Neuronal stem cell (in vitro differentiated cells): ENCODE measurements at regions not wholly inside any gene's neighbourhood (a gene's known extent, or its start where the extent isn't known, plus 50 kb on each side); places are given as distances from the start of the nearest gene placed in this dataset.

Experiments used
- DNase-seq: peaks from one replicate; pipeline ENCODE4 v3.0.0-alpha.2; 2013; ENCODE audit warnings: low spot score
- H2AFZ ChIP-seq: one replicate; pipeline ENCODE4 v1.6.1; 2013; ENCODE audit warnings: mild to moderate bottlenecking, low read length, inconsistent platforms
- H2AK5ac ChIP-seq: 2 replicates; pipeline ENCODE4 v1.6.1; 2013; ENCODE audit warnings: low read depth, mild to moderate bottlenecking, inconsistent platforms, low read length, moderate library complexity, mixed read lengths
- H2BK120ac ChIP-seq: 2 replicates; pipeline ENCODE4 v1.6.1; 2013; ENCODE audit warnings: low read depth, mild to moderate bottlenecking, inconsistent platforms, low read length, moderate library complexity, mixed read lengths
- H2BK12ac ChIP-seq: one replicate; pipeline ENCODE4 v1.6.1; 2013; ENCODE audit warnings: low read length, inconsistent platforms
- H2BK15ac ChIP-seq: 2 replicates; pipeline ENCODE4 v1.6.1; 2013; ENCODE audit warnings: mild to moderate bottlenecking, low read length, inconsistent platforms, mixed read lengths
- H2BK5ac ChIP-seq: one replicate; pipeline ENCODE4 v1.6.1; 2013; ENCODE audit warnings: inconsistent platforms, mild to moderate bottlenecking, low read length, moderate library complexity
- H3K14ac ChIP-seq: one replicate; pipeline ENCODE4 v1.6.1; 2013; ENCODE audit warnings: low read length, inconsistent platforms
- H3K18ac ChIP-seq: 2 replicates; pipeline ENCODE4 v1.6.1; 2013; ENCODE audit warnings: low read length, inconsistent platforms
- H3K23ac ChIP-seq: 2 replicates; pipeline ENCODE4 v1.6.1; 2013; ENCODE audit warnings: low read depth, mild to moderate bottlenecking, mixed read lengths, low read length, inconsistent platforms; ENCODE audit not compliant: poor library complexity
- H3K27ac ChIP-seq: replicated peaks from 3 replicates; pipeline ENCODE4 v1.5.1; 2013; ENCODE audit warnings: low read length, inconsistent platforms
- H3K27me3 ChIP-seq, 3 experiments: 2 replicates each; pipeline ENCODE4 v1.6.1; 2013; ENCODE audit warnings: low read length in 3 of 3, mild to moderate bottlenecking in 2 of 3, inconsistent platforms in 1 of 3, low read depth in 1 of 3, mixed read lengths in 1 of 3, moderate library complexity in 1 of 3; ENCODE audit not compliant: control insufficient read depth in 3 of 3, insufficient read depth in 3 of 3
- H3K36me3 ChIP-seq, 2 donors: replicated peaks in 1 of 2; 2 replicates each; pipeline ENCODE4 v1.6.1; 2013; ENCODE audit warnings: low read length in 2 of 2; ENCODE audit not compliant: control insufficient read depth in 2 of 2, insufficient read depth in 2 of 2
- H3K4ac ChIP-seq: 2 replicates; pipeline ENCODE4 v1.6.1; 2013; ENCODE audit warnings: inconsistent platforms, mild to moderate bottlenecking, low read length, moderate library complexity
- H3K4me1 ChIP-seq, 2 donors: 1 replicate in 1 of 2; 2 replicates in 1 of 2; pipeline ENCODE4 v1.6.1; 2013; ENCODE audit warnings: low read length in 2 of 2, low read depth in 1 of 2; ENCODE audit not compliant: control insufficient read depth in 2 of 2, insufficient read depth in 1 of 2
- H3K4me2 ChIP-seq: one replicate; pipeline ENCODE4 v1.6.1; 2013; ENCODE audit warnings: mild to moderate bottlenecking, low read length, inconsistent platforms; ENCODE audit not compliant: insufficient read depth, poor library complexity, severe bottlenecking
- H3K4me3 ChIP-seq, 2 donors: 2 replicates each; pipeline ENCODE4 v1.5.1; 2013; ENCODE audit warnings: low read length in 2 of 2, mild to moderate bottlenecking in 2 of 2, inconsistent platforms in 1 of 2, moderate library complexity in 1 of 2
- H3K79me1 ChIP-seq: one replicate; pipeline ENCODE4 v1.6.1; 2013; ENCODE audit warnings: low read depth, mild to moderate bottlenecking, inconsistent platforms, low read length, moderate library complexity
- H3K9ac ChIP-seq: one replicate; pipeline ENCODE4 v1.6.1; 2013; ENCODE audit warnings: mild to moderate bottlenecking, low read depth, low read length, inconsistent platforms; ENCODE audit not compliant: poor library complexity
- H3K9me3 ChIP-seq, 2 donors: replicated peaks in 1 of 2; 2 replicates each; pipeline versions ENCODE3 to v1.6.1; 2013; ENCODE audit warnings: low read length in 2 of 2, mild to moderate bottlenecking in 2 of 2, inconsistent platforms in 1 of 2, low read depth in 1 of 2, mixed read lengths in 1 of 2, moderate library complexity in 1 of 2; ENCODE audit not compliant: control insufficient read depth in 2 of 2, insufficient read depth in 1 of 2
- H4K8ac ChIP-seq: one replicate; pipeline ENCODE4 v1.6.1; 2013; ENCODE audit warnings: low read depth, mild to moderate bottlenecking, inconsistent platforms, low read length, moderate library complexity
- H4K91ac ChIP-seq: one replicate; pipeline ENCODE4 v1.6.1; 2013; ENCODE audit warnings: low read length, low read depth, mild to moderate bottlenecking, inconsistent platforms; ENCODE audit not compliant: poor library complexity
- WGBS, 2 donors: extraction: QIAGEN DNeasy Blood & Tissue Kit; methylation state at CpG; one replicate each; pipeline ENCODE4 v1.1.7; 2013; ENCODE audit warnings: missing lambda C conversion rate in 2 of 2, mixed read lengths in 1 of 2; ENCODE audit not compliant: insufficient read length in 2 of 2, insufficient replicate concordance in 1 of 2; ENCODE audit errors: extremely low coverage in 2 of 2; 5-methylcytosine and 5-hydroxymethylcytosine counted together

GRCh38 chr2:234368861-234369261 lies 128.0 kb downstream of the ARL4C start:
- no peak for DNase-seq
- no CpG with 5 or more reads among the region's 1 CpG for WGBS, 2 donors

DNA sequence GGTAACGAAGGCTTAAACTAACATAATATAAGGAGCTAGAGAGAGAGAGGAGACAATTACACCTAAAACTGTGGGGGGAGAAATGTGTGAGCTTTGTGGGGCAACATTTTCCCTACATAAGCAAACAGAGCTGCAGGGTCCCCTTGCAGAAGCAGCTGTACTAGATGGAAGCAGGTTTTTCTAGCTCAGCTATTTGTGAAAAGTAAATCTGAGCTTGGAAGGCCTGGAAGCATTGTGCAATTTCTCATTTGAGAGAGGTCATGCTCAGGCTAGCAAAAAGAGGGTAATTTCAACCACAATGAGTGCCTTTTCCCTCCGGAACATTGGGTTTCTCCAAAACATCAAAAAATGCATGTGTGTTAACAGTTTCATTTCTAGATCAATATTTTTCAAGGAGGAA lies 130.0 kb downstream of the ARL4C start:
- Histone ChIP-seq H3K27ac (peak overlapping the region; percentile 60), H2AFZ (peak overlapping the region; percentile 32), H3K9ac (no peak overlapping the region), H3K9me3 (no peaks in the 10 kb centered on the region), H3K4ac (no peak overlapping the region), H2BK120ac (no peak overlapping the region), H3K36me3 (no peaks in the 10 kb centered on the region), H2BK5ac (no peak overlapping the region), H2BK15ac (no peak overlapping the region), H3K4me3 (no peak overlapping the region), H3K14ac (no peak overlapping the region), H3K79me1 (no peaks in the 10 kb centered on the region), H3K23ac (no peak overlapping the region), H2AK5ac (no peak overlapping the region), H3K27me3 (no peaks in the 10 kb centered on the region), H3K4me2 (no peak overlapping the region), H2BK12ac (no peak overlapping the region), H4K91ac (no peak overlapping the region), H3K4me1 (peaks cover 15 to 27% of the 10 kb centered on the region in 2 donors), H3K18ac (no peak overlapping the region), H4K8ac (no peak overlapping the region)
- DNase-seq: no peak
- WGBS, 2 donors: no CpG with 5 or more reads among the region's 2 CpGs

More at GRCh38 chr2:234368861-234369261, 128.0 kb downstream of the ARL4C start:
- H3K79me1 ChIP-seq: no peaks in the 10 kb centered on the region
- no peak overlapping the region for H3K4me3 ChIP-seq
- H2AK5ac ChIP-seq: no peak overlapping the region
- H3K9ac ChIP-seq: no peak overlapping the region
- H3K4me2 ChIP-seq: no peak overlapping the region
- no peak overlapping the region for H3K18ac ChIP-seq
- H2BK120ac ChIP-seq: no peak overlapping the region
- H3K36me3 ChIP-seq: no peaks in the 10 kb centered on the region
- no peaks in the 10 kb centered on the region for H3K9me3 ChIP-seq
- H4K8ac ChIP-seq: no peak overlapping the region
- H2BK15ac ChIP-seq: no peak overlapping the region
- H2AFZ ChIP-seq: no peak overlapping the region
- peaks cover 11 to 23% of the 10 kb centered on the region in 2 donors for H3K4me1 ChIP-seq
- no peak overlapping the region for H3K27ac ChIP-seq
- H4K91ac ChIP-seq: no peak overlapping the region
- no peak overlapping the region for H2BK12ac ChIP-seq
- H3K23ac ChIP-seq: no peak overlapping the region
- peaks cover 0 to 5% (median 0%) of the 10 kb centered on the region in 3 experiments for H3K27me3 ChIP-seq
- no peak overlapping the region for H3K4ac ChIP-seq
- H2BK5ac ChIP-seq: no peak overlapping the region
- no peak overlapping the region for H3K14ac ChIP-seq

DNA sequence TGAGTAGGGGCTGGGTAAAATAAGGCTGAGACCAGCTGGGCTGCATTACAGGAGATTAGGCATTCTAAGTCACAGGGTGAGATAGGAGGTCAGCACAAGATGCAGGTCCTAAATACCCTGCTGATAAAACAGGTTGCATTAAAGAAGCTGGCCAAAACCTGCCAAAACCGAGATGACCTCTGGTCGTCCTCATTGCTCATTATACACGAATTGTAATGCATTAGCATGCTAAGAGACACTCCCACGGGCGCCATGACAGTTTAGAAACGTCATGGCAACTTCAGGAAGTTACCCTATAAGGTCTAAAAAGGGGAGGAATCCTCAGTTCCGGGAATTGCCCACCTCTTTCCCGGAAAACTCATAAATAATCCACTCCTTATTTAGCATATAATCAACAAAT lies 132.2 kb downstream of the ARL4C start:
- H2AK5ac ChIP-seq: no peak overlapping the region
- H4K8ac ChIP-seq: no peak overlapping the region
- no peak overlapping the region for H2BK15ac ChIP-seq
- H2BK5ac ChIP-seq: no peak overlapping the region
- H3K4me1 ChIP-seq: peaks cover 15 to 27% of the 10 kb centered on the region in 2 donors
- H3K4me3 ChIP-seq: no peak overlapping the region
- peak overlapping the region; percentile 26 for H3K27ac ChIP-seq
- H3K4me2 ChIP-seq: no peak overlapping the region
- no peak overlapping the region for H3K9ac ChIP-seq
- no peak overlapping the region for H3K4ac ChIP-seq
- no peaks in the 10 kb centered on the region for H3K79me1 ChIP-seq
- H3K18ac ChIP-seq: no peak overlapping the region
- H3K36me3 ChIP-seq: no peaks in the 10 kb centered on the region
- peak overlapping the region; percentile 31 for H2AFZ ChIP-seq
- no peaks in the 10 kb centered on the region for H3K27me3 ChIP-seq
- H2BK120ac ChIP-seq: no peak overlapping the region
- no peak overlapping the region for H2BK12ac ChIP-seq
- WGBS, 2 donors: no CpG with 5 or more reads among the region's 8 CpGs
- no peak for DNase-seq
- H3K23ac ChIP-seq: no peak overlapping the region
- H3K9me3 ChIP-seq: no peaks in the 10 kb centered on the region
- no peak overlapping the region for H3K14ac ChIP-seq
- no peak overlapping the region for H4K91ac ChIP-seq

GRCh38 chr2:234363647-234364294 lies 133.1 kb downstream of the ARL4C start:
- Histone ChIP-seq H2BK120ac (no peak overlapping the region), H2BK5ac (no peak overlapping the region), H2BK15ac (no peak overlapping the region), H3K14ac (no peak overlapping the region), H3K79me1 (no peaks in the 10 kb centered on the region), H3K4ac (no peak overlapping the region), H2AFZ (peak overlapping the region; percentile 46), H3K9me3 (no peaks in the 10 kb centered on the region), H4K8ac (no peak overlapping the region), H2AK5ac (no peak overlapping the region), H3K4me2 (peak overlapping the region; percentile 32), H2BK12ac (no peak overlapping the region), H4K91ac (peak overlapping the region; percentile 44), H3K23ac (no peak overlapping the region), H3K18ac (peak overlapping the region; percentile 25), H3K36me3 (no peaks in the 10 kb centered on the region), H3K27ac (peak overlapping the region; percentile 88), H3K4me1 (peaks cover 13 to 27% of the 10 kb centered on the region in 2 donors), H3K27me3 (no peaks in the 10 kb centered on the region), H3K9ac (no peak overlapping the region), H3K4me3 (no peak overlapping the region)
- no CpG with 5 or more reads among the region's 10 CpGs for WGBS, 2 donors
- DNase-seq: no peak
